Glutamatergic neuron (in vitro differentiated cells): ENCODE measurements at regions not wholly inside any gene's neighbourhood (a gene's known extent, or its start where the extent isn't known, plus 50 kb on each side); places are given as distances from the start of the nearest gene placed in this dataset.

Experiments
- DNase-seq: peaks from one replicate; pipeline ENCODE4 v3.0.0; 2022
- H3K27ac Mint-ChIP-seq: one replicate; pipeline ENCODE4 v1.8.0; 2020; ENCODE audit warnings: mild to moderate bottlenecking, mixed read lengths, inconsistent platforms; ENCODE audit not compliant: unreplicated experiment
- H3K27me3 Mint-ChIP-seq: one replicate; pipeline ENCODE4 v1.8.0; 2020; ENCODE audit warnings: mild to moderate bottlenecking, moderate library complexity, mixed read lengths, inconsistent platforms; ENCODE audit not compliant: unreplicated experiment
- H3K36me3 Mint-ChIP-seq: one replicate; pipeline ENCODE4 v1.8.0; 2020; ENCODE audit warnings: mild to moderate bottlenecking, mixed read lengths, inconsistent platforms; ENCODE audit not compliant: unreplicated experiment
- H3K4me1 Mint-ChIP-seq: one replicate; pipeline ENCODE4 v1.8.0; 2020; ENCODE audit warnings: mild to moderate bottlenecking, low read depth, mixed read lengths, inconsistent platforms; ENCODE audit not compliant: unreplicated experiment
- H3K4me3 Mint-ChIP-seq: one replicate; pipeline ENCODE4 v1.8.0; 2020; ENCODE audit warnings: mild to moderate bottlenecking, mixed read lengths, inconsistent platforms; ENCODE audit not compliant: unreplicated experiment
- H3K9me3 Mint-ChIP-seq: one replicate; pipeline ENCODE4 v1.8.0; 2020; ENCODE audit warnings: mild to moderate bottlenecking, moderate library complexity, mixed read lengths, inconsistent platforms; ENCODE audit not compliant: unreplicated experiment
- TF ChIP-seq, protein P1 (sequence below): fragments of 200-600 bp; sonication (generic); IDR thresholded peaks from one replicate; pipeline ENCODE4 v1.5.0; 2021; ENCODE audit not compliant: partially characterized antibody, unreplicated experiment

- Mint-ChIP-seq H3K4me3 (no peak overlapping the region), H3K4me1 (no peaks in the 10 kb centered on the region), H3K27me3 (peaks cover 6% of the 10 kb centered on the region), H3K27ac (no peak overlapping the region), H3K36me3 (peaks cover 4% of the 10 kb centered on the region), H3K9me3 (peaks cover 10% of the 10 kb centered on the region)
- TF ChIP-seq, protein P1, sequence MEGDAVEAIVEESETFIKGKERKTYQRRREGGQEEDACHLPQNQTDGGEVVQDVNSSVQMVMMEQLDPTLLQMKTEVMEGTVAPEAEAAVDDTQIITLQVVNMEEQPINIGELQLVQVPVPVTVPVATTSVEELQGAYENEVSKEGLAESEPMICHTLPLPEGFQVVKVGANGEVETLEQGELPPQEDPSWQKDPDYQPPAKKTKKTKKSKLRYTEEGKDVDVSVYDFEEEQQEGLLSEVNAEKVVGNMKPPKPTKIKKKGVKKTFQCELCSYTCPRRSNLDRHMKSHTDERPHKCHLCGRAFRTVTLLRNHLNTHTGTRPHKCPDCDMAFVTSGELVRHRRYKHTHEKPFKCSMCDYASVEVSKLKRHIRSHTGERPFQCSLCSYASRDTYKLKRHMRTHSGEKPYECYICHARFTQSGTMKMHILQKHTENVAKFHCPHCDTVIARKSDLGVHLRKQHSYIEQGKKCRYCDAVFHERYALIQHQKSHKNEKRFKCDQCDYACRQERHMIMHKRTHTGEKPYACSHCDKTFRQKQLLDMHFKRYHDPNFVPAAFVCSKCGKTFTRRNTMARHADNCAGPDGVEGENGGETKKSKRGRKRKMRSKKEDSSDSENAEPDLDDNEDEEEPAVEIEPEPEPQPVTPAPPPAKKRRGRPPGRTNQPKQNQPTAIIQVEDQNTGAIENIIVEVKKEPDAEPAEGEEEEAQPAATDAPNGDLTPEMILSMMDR = no peak
- no peak for DNase-seq
These were observed 278.1 kb downstream of the AJAP1 start for GRCh38 chr1:4932311-4933030.

DNA sequence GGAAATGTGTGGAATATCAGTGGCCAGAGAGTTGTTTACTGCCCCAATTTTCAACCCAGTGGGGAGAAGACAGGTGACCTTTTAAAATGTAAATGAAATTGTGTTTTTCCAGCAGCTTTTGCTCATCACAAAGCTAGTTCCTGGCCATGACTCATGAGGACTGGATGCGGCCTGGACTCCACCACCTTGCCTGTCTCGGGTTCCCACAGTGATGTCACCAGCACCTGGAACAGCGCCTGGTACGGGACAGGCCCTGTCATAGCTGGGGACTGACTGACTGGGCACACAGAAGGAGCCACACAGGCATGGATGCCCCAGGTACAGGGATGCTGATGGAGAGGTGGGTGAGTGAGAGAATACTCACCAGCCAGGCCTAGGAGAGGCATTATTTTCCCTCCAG lies 277.1 kb downstream of the AJAP1 start:
- Mint-ChIP-seq H3K4me3 (no peak overlapping the region), H3K4me1 (no peaks in the 10 kb centered on the region), H3K9me3 (peaks cover 10% of the 10 kb centered on the region), H3K36me3 (peaks cover 4% of the 10 kb centered on the region), H3K27ac (no peak overlapping the region), H3K27me3 (peaks cover 3% of the 10 kb centered on the region)
- DNase-seq = no peak
- TF ChIP-seq, protein P1 = no peak

DNA sequence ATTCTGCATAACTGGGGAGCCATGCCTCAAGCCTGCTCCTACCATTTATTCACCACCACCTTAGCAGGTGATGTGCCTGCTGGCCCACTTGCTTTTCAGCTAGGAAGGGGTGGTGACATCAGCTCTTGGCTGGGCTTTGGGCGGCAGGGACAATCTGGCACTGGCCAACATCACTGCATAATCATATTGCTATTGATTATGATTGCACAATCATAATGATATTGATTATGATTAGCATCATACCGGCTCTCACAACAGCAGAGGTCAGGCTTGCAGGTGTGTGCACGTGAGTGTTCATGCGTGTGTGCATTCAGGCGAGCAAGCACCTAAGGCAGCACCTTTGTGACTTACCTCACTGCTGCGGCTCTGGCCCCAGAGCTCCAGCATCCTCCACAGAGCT lies 273.8 kb downstream of the AJAP1 start:
- Mint-ChIP-seq H3K9me3 (peaks cover 9% of the 10 kb centered on the region), H3K4me3 (no peak overlapping the region), H3K4me1 (no peaks in the 10 kb centered on the region), H3K27me3 (peaks cover 2% of the 10 kb centered on the region), H3K36me3 (peaks cover 4% of the 10 kb centered on the region), H3K27ac (no peak overlapping the region)
- no peak for DNase-seq
- TF ChIP-seq, protein P1 = no peak

GRCh38 chr1:4924356-4924755 lies 269.9 kb downstream of the AJAP1 start:
- Mint-ChIP-seq H3K27ac (no peak overlapping the region), H3K4me1 (no peaks in the 10 kb centered on the region), H3K36me3 (peaks cover 12% of the 10 kb centered on the region), H3K27me3 (peaks cover 2% of the 10 kb centered on the region), H3K4me3 (no peak overlapping the region), H3K9me3 (peaks cover 11% of the 10 kb centered on the region)
- DNase-seq = no peak
- TF ChIP-seq, protein P1 = no peak

- H3K36me3 Mint-ChIP-seq = peaks cover 27% of the 10 kb centered on the region
- peaks cover 22% of the 10 kb centered on the region for H3K9me3 Mint-ChIP-seq
- H3K4me3 Mint-ChIP-seq = no peak overlapping the region
- no peaks in the 10 kb centered on the region for H3K4me1 Mint-ChIP-seq
- no peak for DNase-seq
- H3K27ac Mint-ChIP-seq = no peak overlapping the region
- peaks cover 3% of the 10 kb centered on the region for H3K27me3 Mint-ChIP-seq
- TF ChIP-seq, protein P1 = no peak
These were observed 262.2 kb downstream of the AJAP1 start for GRCh38 chr1:4916610-4917009.
